HG03135 (cell line): ENCODE measurements at regions not wholly inside any gene's neighbourhood (a gene's known extent, or its start where the extent isn't known, plus 50 kb on each side); places are given as distances from the start of the nearest gene placed in this dataset.

Experiments used
- ATAC-seq: cut with Tn5 transposase; IDR thresholded peaks from one replicate; pipeline ENCODE4 v1.9.1; 2021; ENCODE audit warnings: mild to moderate bottlenecking, moderate library complexity; ENCODE audit not compliant: unreplicated experiment

- no peak for ATAC-seq
Observed at GRCh38 chr16:79498928-79499327, 101.6 kb downstream of the MAF start.

- no peak for ATAC-seq
Observed at GRCh38 chr16:79497606-79498350, 102.8 kb downstream of the MAF start.

DNA sequence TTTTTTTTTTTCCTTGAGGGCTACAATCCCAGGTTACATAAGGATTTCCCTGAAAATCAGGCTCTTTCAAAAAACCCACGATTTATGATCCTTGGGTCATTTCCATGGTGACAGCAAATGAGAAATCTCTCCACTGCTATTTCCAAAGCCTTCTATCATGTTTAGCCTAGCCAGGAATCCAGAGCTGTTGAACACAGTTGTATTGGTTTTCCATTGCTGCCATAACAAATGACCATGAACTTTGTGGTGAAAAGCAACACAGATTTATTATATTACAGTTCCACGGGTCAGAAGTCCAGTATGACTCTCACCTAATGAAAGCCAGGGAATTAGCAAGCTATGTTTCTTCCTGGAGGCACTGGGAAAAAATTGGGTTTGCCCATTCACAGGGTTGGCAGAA, 106.6 kb downstream of the MAF start:
- no peak for ATAC-seq

DNA sequence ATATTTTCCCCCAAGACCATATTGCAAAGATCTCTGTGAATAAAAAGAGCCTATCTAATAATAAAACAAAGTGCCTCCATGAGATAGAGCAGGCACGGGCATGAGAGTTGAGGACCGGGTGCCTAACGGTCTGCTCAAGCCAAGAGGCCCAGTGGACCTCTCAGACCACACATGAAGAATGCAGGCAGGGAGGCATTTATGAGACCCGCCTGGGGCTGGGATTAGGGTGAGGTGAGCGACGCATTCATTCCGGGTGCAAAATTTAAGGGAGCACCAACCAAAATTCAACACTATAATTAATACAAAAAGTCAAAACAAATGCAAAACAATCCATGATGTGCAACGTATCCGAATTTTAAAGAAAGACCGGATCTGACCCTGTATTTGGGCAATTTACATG, 108.5 kb downstream of the MAF start:
- no peak for ATAC-seq

DNA sequence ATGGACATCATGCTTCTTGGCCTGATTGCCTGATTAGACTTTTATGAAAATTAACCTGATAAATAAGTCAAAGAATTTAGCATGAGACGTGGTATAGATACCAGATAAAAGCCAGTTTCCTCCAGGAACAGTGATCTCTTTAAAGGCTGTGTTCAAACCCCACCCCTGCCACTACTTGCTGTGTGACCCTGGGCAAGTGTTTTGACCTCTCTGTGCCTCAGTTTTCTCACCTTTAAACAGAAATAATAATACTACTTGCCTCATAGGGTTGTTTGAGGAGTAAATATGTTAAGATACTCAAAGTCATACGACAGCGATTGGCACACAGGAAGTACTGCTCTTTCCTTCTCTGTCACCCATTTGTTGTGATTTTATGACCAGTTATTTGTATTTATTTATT, 115.5 kb downstream of the MAF start:
- no peak for ATAC-seq

DNA sequence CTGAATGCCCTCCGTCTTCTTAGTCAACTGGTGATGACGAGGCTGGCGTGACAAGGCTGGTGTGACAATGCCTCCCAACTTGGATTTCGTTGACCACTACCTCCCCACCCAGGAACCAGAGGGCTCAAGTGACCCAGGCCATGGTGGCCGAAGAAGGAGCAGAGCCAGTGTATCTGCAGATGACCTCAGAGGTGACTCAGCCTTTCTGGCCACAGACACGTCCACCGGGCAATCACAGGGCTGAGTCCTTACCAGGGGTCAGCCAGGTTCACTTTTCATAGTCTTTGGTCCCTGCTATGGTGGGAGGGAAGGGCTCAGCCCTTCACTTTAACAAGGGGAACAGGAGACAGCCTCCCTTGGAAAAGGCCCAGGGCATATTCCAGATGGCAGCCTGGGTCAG, 116.3 kb downstream of the MAF start:
- ATAC-seq, result no peak

DNA sequence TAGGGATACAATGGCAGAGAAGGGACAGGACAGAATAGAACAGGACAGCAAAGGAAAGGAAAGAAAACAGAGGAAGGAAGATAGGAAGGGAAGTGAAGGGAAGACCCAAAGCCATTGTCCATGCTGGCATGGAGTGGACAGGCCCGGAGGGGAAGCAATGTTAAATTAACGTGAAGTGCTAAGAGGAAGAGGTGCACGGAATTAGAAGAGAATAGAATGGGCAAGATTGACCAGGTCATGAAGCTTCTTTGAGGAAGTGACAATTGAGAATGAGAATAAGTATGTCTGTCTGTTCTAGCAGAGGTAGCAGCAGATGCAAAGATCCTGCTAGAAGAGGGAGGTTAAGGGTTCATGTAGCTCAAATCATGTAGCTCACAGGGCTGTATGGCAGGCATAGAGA, 117.2 kb downstream of the MAF start:
- no peak for ATAC-seq

DNA sequence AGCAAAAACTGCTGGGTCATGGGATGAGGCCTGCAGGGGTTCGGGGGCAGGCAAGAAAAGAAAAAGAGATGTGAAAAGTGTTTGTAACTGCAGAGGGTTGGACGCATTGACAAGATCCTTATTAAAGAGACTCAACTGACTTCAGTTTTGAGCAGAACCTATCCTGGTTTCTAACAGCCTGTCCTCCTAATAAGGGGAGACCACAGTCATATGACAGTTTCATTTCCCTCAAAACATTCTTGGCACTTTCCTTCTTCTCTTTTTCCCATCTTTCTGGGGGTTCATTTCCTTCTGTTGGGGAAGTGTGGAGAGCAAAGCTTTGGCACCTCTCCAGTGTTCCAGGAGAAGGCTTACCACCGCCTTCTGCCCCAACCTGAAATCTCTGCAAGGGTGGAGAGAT, 118.5 kb downstream of the MAF start:
- ATAC-seq, result no peak

DNA sequence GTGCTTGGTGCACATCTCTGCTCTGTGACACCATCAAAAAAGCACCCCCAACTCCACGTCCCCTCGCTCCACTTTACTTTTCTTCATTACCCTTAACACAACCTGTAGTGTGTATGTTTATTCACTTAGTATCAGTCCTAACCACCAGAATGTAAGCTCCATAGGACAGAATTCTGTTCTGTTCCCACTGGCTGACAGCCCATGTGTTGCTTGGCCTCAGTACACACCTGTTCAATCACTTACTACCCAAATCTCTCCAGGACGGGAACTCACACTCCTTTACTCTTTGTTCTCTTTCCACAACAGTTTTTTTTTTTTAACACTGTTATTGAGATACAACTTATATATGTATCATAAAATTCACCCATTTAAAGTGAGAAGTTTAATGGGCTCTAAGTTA, 119.6 kb downstream of the MAF start:
- ATAC-seq, result no peak

DNA sequence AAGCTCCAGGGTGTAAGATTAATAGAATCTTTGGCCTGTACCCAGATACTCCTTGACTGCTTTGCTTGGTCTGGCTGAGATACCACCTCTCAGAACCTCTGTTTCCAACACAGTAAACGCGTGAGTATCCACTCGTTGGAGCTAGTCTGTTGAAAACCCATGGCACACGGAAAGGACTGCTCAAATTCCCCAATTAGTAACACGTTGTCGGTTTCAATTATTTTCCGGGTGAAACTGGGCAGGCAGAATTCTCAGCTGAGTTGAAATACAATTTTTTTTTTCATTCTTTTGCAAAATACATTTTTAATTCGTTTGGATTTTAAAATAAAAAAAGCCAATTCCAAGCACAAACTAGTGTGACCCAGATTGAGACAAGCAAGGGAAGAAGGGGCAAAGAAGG, 120.5 kb downstream of the MAF start:
- ATAC-seq, result no peak

DNA sequence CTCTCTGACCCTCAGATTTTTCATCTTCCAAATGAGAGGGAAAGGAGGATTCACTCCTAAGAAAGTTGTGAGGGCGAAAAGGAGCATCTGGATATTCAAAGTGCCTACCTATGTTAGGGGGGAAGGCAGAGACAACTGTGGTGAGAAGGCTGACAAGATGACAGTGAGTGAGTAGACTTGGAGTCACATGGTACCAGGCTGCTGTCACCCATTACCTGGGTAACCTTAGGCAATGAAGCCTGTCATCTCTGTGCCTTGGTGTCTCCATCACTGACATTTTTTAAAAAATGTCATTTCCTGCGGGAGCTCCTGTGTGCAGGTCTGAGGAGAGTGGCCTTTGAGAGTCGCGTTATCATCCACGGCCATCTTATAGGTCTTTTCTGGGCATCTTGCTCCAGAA, 124.0 kb downstream of the MAF start:
- no peak for ATAC-seq

GRCh38 chr16:79475841-79476240, 124.7 kb downstream of the MAF start:
- ATAC-seq, result no peak

- ATAC-seq, result no peak
Observed at GRCh38 chr16:79473456-79473855, 127.1 kb downstream of the MAF start.

GRCh38 chr16:79472426-79472825, 128.1 kb downstream of the MAF start:
- no peak for ATAC-seq

- no peak for ATAC-seq
Observed at GRCh38 chr16:79469999-79470398, 130.5 kb downstream of the MAF start.

DNA sequence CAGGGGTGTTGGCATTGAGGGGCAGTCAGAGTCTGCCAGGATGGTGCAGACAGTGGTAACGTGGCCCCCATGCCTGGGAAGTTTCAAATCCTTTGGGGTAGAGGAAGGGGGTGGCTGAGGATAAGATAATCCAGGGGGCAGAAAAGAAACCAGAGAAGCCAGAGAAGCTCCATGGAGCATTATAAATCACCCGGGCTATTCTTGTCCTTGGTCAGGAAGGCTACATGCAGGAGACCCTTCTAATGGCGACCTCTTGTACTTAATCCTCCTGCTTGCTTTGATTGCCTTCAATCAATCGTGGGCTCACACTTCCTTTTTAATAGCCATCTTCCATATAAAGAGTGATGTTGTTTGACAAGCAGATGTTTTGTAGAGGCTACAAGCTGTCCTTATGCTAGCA, 131.9 kb downstream of the MAF start:
- ATAC-seq, result no peak

DNA sequence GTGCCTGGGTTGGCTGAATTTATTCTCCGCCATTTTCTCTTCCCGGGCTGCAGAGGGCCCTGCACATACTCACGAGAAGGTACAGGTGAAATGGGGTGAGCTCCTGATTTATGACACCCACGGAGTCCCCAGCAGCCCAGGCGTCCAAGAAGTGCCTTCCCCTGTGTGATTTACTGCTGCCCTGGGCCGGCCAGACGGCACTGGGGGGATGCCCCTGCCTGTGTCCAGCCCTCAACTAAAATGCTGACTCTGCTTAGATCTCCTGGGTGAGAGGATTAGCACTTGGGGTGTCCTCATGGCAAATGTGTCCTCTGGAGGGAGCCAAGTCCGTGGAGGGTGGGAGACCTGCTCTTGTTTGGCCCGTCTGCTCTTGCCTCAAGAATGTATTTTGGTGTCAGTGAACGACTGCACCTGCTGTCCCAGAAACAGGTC, 132.4 kb downstream of the MAF start:
- no peak for ATAC-seq

GRCh38 chr16:79466111-79466510, 134.4 kb downstream of the MAF start:
- ATAC-seq, result no peak

- no peak for ATAC-seq
Observed at GRCh38 chr16:79463841-79464240, 136.7 kb downstream of the MAF start.

DNA sequence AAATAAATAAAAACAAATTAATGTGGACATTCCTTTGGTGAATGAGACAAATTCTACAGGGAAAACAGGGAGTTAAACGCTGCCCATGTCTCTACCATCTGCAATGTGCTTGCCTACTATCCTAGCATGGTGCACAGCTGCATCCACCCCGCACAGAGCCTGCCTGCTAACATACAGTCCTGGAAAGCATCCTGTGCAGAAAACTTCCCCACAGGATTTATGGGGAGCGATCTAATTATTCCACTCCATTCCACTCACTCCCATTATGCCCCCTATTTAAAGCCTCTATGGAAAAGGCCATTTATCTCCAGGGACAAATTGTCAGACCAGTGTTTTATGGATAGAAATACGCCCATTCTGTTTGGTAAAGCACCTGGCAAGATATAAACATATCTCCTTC, 144.5 kb downstream of the MAF start:
- ATAC-seq, result no peak

DNA sequence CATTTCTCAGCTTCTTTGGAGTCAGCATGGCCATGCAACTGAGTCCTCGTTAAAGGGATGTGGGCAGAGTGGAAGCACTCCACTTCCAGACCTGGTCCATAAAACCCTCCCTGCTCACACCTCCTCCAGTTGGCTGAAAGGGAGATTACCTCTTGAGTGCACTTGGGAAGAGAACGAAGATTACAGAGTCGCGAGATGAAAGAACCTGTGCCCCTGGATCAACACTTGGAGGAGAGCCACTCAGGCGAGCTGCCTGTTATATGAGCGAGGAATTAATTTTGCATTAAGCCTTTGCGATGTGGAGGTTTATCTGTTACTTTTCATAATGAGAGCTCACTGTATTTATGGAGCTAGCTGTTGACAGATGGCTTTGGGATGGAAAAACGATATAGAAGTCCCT, 147.9 kb downstream of the MAF start:
- no peak for ATAC-seq

- ATAC-seq, result no peak
Observed at GRCh38 chr16:79451196-79451816, 149.2 kb downstream of the MAF start.

GRCh38 chr16:79449900-79450299, 150.6 kb downstream of the MAF start:
- ATAC-seq, result no peak
